ENCODE measurements at regions not wholly inside any gene's neighbourhood (a gene's known extent, or its start where the extent isn't known, plus 50 kb on each side); places are given as distances from the start of the nearest gene placed in this dataset.
"Not testable (repeated sequence)": the region's sequence is repeated elsewhere in the genome, so short reads cannot be mapped to it uniquely, and the experiment has no call there.

- 83 to 100% (median 88%) methylated on average over 2 to 6 of the region's 6 CpGs for WGBS, 5 donors
- intact Hi-C loops (cut with DNase I; ENCODE audit: low total_unique reads): no loop called here
These were observed 578.7 kb upstream of the USP24 start for GRCh38 chr1:55793856-55794255.

DNA sequence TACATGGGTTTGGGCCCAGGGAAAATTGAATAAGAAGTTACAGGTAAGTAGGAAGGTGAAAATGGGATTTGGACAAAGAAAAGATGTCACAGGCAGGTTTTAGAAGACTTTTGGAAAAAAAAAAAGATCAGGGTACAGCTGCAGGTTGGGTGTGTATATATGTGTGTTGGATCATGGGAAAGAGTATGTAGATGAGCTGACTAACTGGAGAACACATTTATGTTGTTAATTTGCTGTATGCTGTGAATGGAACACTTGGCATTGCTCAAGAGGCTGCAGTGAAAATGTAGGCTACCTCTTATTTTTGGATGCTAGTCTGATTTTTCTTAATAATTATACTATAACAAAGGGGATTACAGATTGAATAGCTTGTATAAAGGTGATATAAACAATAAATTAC, 577.7 kb upstream of the USP24 start:
- H3K27me3 ChIP-seq (replicated peaks in 1 of 7): peaks cover 0 to 6% (median 0%) of the 10 kb centered on the region in 7 donors
- TF ChIP-seq POLR2A (IDR thresholded peaks at IDR 0.05): no peak
- TF ChIP-seq POLR2AphosphoS5 (IDR thresholded peaks at IDR 0.05): no peak
- TF ChIP-seq CTCF (IDR thresholded peaks at IDR 0.05 in 8 of 11, conservative IDR thresholded peaks at IDR 0.05 in 3 of 11): no peak
- no peak overlapping the region for H3K4me3 ChIP-seq
- H3K9me3 ChIP-seq: peaks cover 0 to 6% (median 0%) of the 10 kb centered on the region in 8 donors
- no peaks in the 10 kb centered on the region for H3K4me1 ChIP-seq
- no peak for DNase-seq
- H3K27ac ChIP-seq: no peak overlapping the region
- intact Hi-C loops (cut with DNase I; ENCODE audit: low total_unique reads): no loop called here
- H3K36me3 ChIP-seq: no peaks in the 10 kb centered on the region

More at GRCh38 chr1:55793856-55794255, 578.7 kb upstream of the USP24 start:
- Histone ChIP-seq H3K27ac (no peak overlapping the region), H3K9me3 (peaks cover 0 to 6% (median 0%) of the 10 kb centered on the region in 8 donors), H3K4me3 (no peak overlapping the region), H3K36me3 (no peaks in the 10 kb centered on the region), H3K27me3 (replicated peaks in 1 of 7) (peaks cover 0 to 6% (median 0%) of the 10 kb centered on the region in 7 donors), H3K4me1 (no peaks in the 10 kb centered on the region)
- DNase-seq: no peak
- TF ChIP-seq CTCF (IDR thresholded peaks at IDR 0.05 in 8 of 11, conservative IDR thresholded peaks at IDR 0.05 in 3 of 11) (no peak), POLR2A (IDR thresholded peaks at IDR 0.05) (no peak), POLR2AphosphoS5 (IDR thresholded peaks at IDR 0.05) (no peak)

DNA sequence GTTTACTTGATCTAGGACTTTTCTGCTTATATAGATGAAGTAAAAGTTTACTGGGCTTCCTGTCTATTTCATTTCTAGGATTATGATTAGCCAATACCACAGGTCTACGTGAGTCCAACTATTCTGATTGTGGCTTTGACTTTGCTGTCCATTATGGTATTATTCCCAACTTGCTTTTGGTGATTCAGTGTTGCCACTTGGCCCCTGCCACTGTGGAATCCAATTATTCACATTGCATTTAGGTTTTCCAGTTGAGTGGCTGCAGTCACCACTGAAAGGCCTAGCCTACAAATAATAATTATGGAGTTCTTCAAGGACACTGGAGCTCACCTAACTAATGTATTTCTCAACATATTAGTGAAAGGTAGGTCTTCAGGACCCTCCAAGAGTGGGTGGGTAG, 574.3 kb upstream of the USP24 start:
- no peaks in the 10 kb centered on the region for H3K4me1 ChIP-seq
- 82 to 88% (median 86%) methylated on average over 1 of the region's 1 CpG for WGBS, 5 donors
- no peak for DNase-seq
- H3K27ac ChIP-seq: no peak overlapping the region
- H3K36me3 ChIP-seq: no peaks in the 10 kb centered on the region
- intact Hi-C loops (cut with DNase I; ENCODE audit: low total_unique reads): no loop called here
- peaks cover 0 to 6% (median 0%) of the 10 kb centered on the region in 8 donors for H3K9me3 ChIP-seq
- H3K4me3 ChIP-seq: no peak overlapping the region
- peaks cover 0 to 6% (median 0%) of the 10 kb centered on the region in 7 donors for H3K27me3 ChIP-seq (replicated peaks in 1 of 7)
- TF ChIP-seq POLR2AphosphoS5 (IDR thresholded peaks at IDR 0.05) (no peak), CTCF (IDR thresholded peaks at IDR 0.05 in 8 of 11, conservative IDR thresholded peaks at IDR 0.05 in 3 of 11) (no peak), POLR2A (IDR thresholded peaks at IDR 0.05) (no peak)

- intact Hi-C loops (cut with DNase I; ENCODE audit: low total_unique reads): no loop called here
- Histone ChIP-seq H3K36me3 (no peaks in the 10 kb centered on the region), H3K27ac (no peak overlapping the region), H3K9me3 (no peaks in the 10 kb centered on the region), H3K27me3 (replicated peaks in 1 of 7) (no peaks in the 10 kb centered on the region), H3K4me3 (no peak overlapping the region), H3K4me1 (no peaks in the 10 kb centered on the region)
- WGBS, 5 donors: 47 to 53% (median 50%) methylated on average over 4 of the region's 4 CpGs
- TF ChIP-seq POLR2AphosphoS5 (IDR thresholded peaks at IDR 0.05) (no peak), CTCF (IDR thresholded peaks at IDR 0.05 in 8 of 11, conservative IDR thresholded peaks at IDR 0.05 in 3 of 11) (no peak), POLR2A (IDR thresholded peaks at IDR 0.05) (no peak)
- no peak for DNase-seq
These were observed 571.2 kb upstream of the USP24 start for GRCh38 chr1:55786396-55786795.

- H3K27me3 ChIP-seq (replicated peaks in 1 of 7); H3K4me1 ChIP-seq; DNase-seq; H3K9me3 ChIP-seq; H3K36me3 ChIP-seq; H3K27ac ChIP-seq; intact Hi-C loops (cut with DNase I; ENCODE audit: low total_unique reads); H3K4me3 ChIP-seq: not testable (repeated sequence)
- 83 to 92% (median 84%) methylated on average over 6 of the region's 6 CpGs for WGBS, 5 donors
These were observed 569.8 kb upstream of the USP24 start for GRCh38 chr1:55784941-55785450.
